ENCODE measurements at regions not wholly inside any gene's neighbourhood (a gene's known extent, or its start where the extent isn't known, plus 50 kb on each side); places are given as distances from the start of the nearest gene placed in this dataset.
"Not testable (repeated sequence)": the region's sequence is repeated elsewhere in the genome, so short reads cannot be mapped to it uniquely, and the experiment has no call there.

- peaks cover 13% of the 10 kb centered on the region; the same call in 1 of the 2 replicates for H3K27me3 Mint-ChIP-seq (ENCODE audit: insufficient read depth)
- H3K4me1 Mint-ChIP-seq (ENCODE audit: low read depth): no peaks in the 10 kb centered on the region
- H3K4me3 Mint-ChIP-seq: no peak overlapping the region
- no peak for DNase-seq
- no peaks in the 10 kb centered on the region for H3K36me3 Mint-ChIP-seq (ENCODE audit: low read depth)
- no peak for TF ChIP-seq CTCF (IDR thresholded peaks at IDR 0.05)
- H3K27ac Mint-ChIP-seq: no peak overlapping the region
- no peaks in the 10 kb centered on the region for H3K9me3 Mint-ChIP-seq
Observed at GRCh38 chr10:23493711-23494110, 54.8 kb downstream of the OTUD1 start.

GRCh38 chr10:23496727-23497126 lies 57.9 kb downstream of the OTUD1 start:
- no peak overlapping the region for H3K27ac Mint-ChIP-seq
- no peaks in the 10 kb centered on the region for H3K4me1 Mint-ChIP-seq (ENCODE audit: low read depth)
- H3K36me3 Mint-ChIP-seq (ENCODE audit: low read depth): no peaks in the 10 kb centered on the region
- DNase-seq: no peak
- no peak for TF ChIP-seq CTCF (IDR thresholded peaks at IDR 0.05)
- no peak overlapping the region for H3K4me3 Mint-ChIP-seq
- H3K9me3 Mint-ChIP-seq: no peaks in the 10 kb centered on the region
- H3K27me3 Mint-ChIP-seq (ENCODE audit: insufficient read depth): peaks cover 19% of the 10 kb centered on the region

- no peaks in the 10 kb centered on the region for H3K4me1 Mint-ChIP-seq (ENCODE audit: low read depth)
- no peaks in the 10 kb centered on the region for H3K36me3 Mint-ChIP-seq (ENCODE audit: low read depth)
- H3K27me3 Mint-ChIP-seq (ENCODE audit: insufficient read depth): peaks cover 12% of the 10 kb centered on the region
- H3K4me3 Mint-ChIP-seq: no peak overlapping the region
- no peaks in the 10 kb centered on the region for H3K9me3 Mint-ChIP-seq
- DNase-seq: no peak
- no peak overlapping the region for H3K27ac Mint-ChIP-seq
- TF ChIP-seq CTCF (IDR thresholded peaks at IDR 0.05): no peak
Observed at GRCh38 chr10:23499372-23500132, 60.7 kb downstream of the OTUD1 start.

- DNase-seq: no peak
- no peaks in the 10 kb centered on the region for H3K36me3 Mint-ChIP-seq (ENCODE audit: low read depth)
- no peak overlapping the region for H3K4me3 Mint-ChIP-seq
- H3K27ac Mint-ChIP-seq: no peak overlapping the region
- peaks cover 5% of the 10 kb centered on the region; the same call in 1 of the 2 replicates for H3K9me3 Mint-ChIP-seq
- H3K4me1 Mint-ChIP-seq (ENCODE audit: low read depth): no peaks in the 10 kb centered on the region
- H3K27me3 Mint-ChIP-seq (ENCODE audit: insufficient read depth): no peaks in the 10 kb centered on the region; the same call in 1 of the 2 replicates
- TF ChIP-seq CTCF (IDR thresholded peaks at IDR 0.05): no peak
Observed at GRCh38 chr10:23505797-23506465, 67.1 kb downstream of the OTUD1 start.

GRCh38 chr10:23512355-23513058 lies 73.6 kb downstream of the OTUD1 start:
- no peak overlapping the region for H3K27ac Mint-ChIP-seq
- no peak overlapping the region for H3K4me3 Mint-ChIP-seq
- peaks cover 16% of the 10 kb centered on the region for H3K4me1 Mint-ChIP-seq (ENCODE audit: low read depth)
- TF ChIP-seq CTCF (IDR thresholded peaks at IDR 0.05): no peak
- peaks cover 5% of the 10 kb centered on the region; the same call in 1 of the 2 replicates for H3K9me3 Mint-ChIP-seq
- no peaks in the 10 kb centered on the region for H3K36me3 Mint-ChIP-seq (ENCODE audit: low read depth)
- peak; percentile 50 for DNase-seq
- peaks cover 2% of the 10 kb centered on the region; the same call in 1 of the 2 replicates for H3K27me3 Mint-ChIP-seq (ENCODE audit: insufficient read depth)

GRCh38 chr10:23513621-23514020 lies 74.7 kb downstream of the OTUD1 start:
- not testable (repeated sequence) for DNase-seq; H3K36me3 Mint-ChIP-seq (ENCODE audit: low read depth)
- H3K4me1 Mint-ChIP-seq (ENCODE audit: low read depth): peaks cover 16% of the 10 kb centered on the region

More at GRCh38 chr10:23513621-23514020, 74.7 kb downstream of the OTUD1 start:
- H3K4me3 Mint-ChIP-seq; H3K27me3 Mint-ChIP-seq (ENCODE audit: insufficient read depth); H3K27ac Mint-ChIP-seq; H3K9me3 Mint-ChIP-seq: not testable (repeated sequence)
